SJCRH30 (cell line): ENCODE measurements at regions not wholly inside any gene's neighbourhood (a gene's known extent, or its start where the extent isn't known, plus 50 kb on each side); places are given as distances from the start of the nearest gene placed in this dataset.

Experiments
- DNase-seq, 2 experiments: peaks; one replicate each; pipeline ENCODE4 v3.0.0-alpha.2; 2015 to 2020
- H3K27ac ChIP-seq: fragments of 250-450 bp; sonication (Bioruptor Pico); 2 replicates; pipeline ENCODE4 v1.5.1; 2020; ENCODE audit warnings: mild to moderate bottlenecking, moderate library complexity
- H3K27me3 ChIP-seq: fragments of 250-450 bp; sonication (Bioruptor Pico); 2 replicates; pipeline ENCODE4 v1.5.1; 2020; ENCODE audit warnings: mild to moderate bottlenecking, moderate library complexity
- H3K36me3 ChIP-seq: fragments of 250-450 bp; sonication (Bioruptor Pico); 2 replicates; pipeline ENCODE4 v1.5.1; 2020; ENCODE audit warnings: mild to moderate bottlenecking, moderate library complexity
- H3K4me1 ChIP-seq: fragments of 250-450 bp; sonication (Bioruptor Pico); 2 replicates; pipeline ENCODE4 v1.5.1; 2020; ENCODE audit warnings: mild to moderate bottlenecking, moderate library complexity
- H3K4me3 ChIP-seq: fragments of 250-450 bp; sonication (Bioruptor Pico); 2 replicates; pipeline ENCODE4 v1.5.1; 2020; ENCODE audit warnings: mild to moderate bottlenecking, moderate library complexity
- H3K9me3 ChIP-seq: fragments of 250-450 bp; sonication (Bioruptor Pico); replicated peaks from 2 replicates; pipeline ENCODE4 v1.5.1; 2020; ENCODE audit warnings: mild to moderate bottlenecking, moderate library complexity

GRCh38 chr2:9793156-9793917 lies 49.9 kb upstream of the TAF1B start:
- DNase-seq, result peak; percentile 80 to 89
- no peaks in the 10 kb centered on the region for H3K36me3 ChIP-seq
- no peaks in the 10 kb centered on the region for H3K9me3 ChIP-seq
- H3K27me3 ChIP-seq, result no peaks in the 10 kb centered on the region
- no peak overlapping the region for H3K27ac ChIP-seq
- H3K4me1 ChIP-seq, result peaks cover 15% of the 10 kb centered on the region
- no peak overlapping the region for H3K4me3 ChIP-seq
